ENCODE measurements at regions not wholly inside any gene's neighbourhood (a gene's known extent, or its start where the extent isn't known, plus 50 kb on each side); places are given as distances from the start of the nearest gene placed in this dataset.
A peak's percentile ranks its signal among the peaks of the same experiment; 100 is the strongest.
"Not testable (repeated sequence)": the region's sequence is repeated elsewhere in the genome, so short reads cannot be mapped to it uniquely, and the experiment has no call there.

DNA sequence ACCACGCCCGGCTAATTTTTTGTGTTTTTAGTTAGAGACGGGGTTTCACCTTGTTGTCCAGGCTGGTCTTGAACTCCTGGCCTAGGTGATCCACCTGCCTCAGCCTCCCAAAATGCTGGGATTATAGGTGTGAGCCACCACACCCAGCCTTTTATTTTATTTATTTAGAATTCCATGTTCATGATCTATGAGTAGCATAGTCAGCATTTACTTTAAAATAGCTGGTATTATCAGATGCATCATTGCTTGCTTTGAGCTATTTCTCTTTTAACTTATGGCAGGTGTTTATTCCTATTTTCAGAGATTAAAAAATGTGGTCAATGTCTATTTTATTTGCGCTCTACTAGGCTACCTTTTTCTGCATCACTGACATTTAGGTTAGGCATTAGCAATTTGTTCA is 152.0 kb downstream of the UTRN start:
- peaks cover 5 to 9% of the 10 kb centered on the region in 2 experiments for H3K9me3 ChIP-seq (ENCODE audit: control insufficient read depth in 2 of 2, low read length in 2 of 2)
- no peak overlapping the region for H3K27ac ChIP-seq (ENCODE audit: insufficient read depth, low read length, poor library complexity, severe bottlenecking)
- H3K4me3 Mint-ChIP-seq: peak overlapping the region in 1 of 4 donors; percentile 7
- peaks cover 0 to 11% (median 7%) of the 10 kb centered on the region in 7 donors for H3K9me3 Mint-ChIP-seq
- peaks cover 67% of the 10 kb centered on the region for H3K36me3 Mint-ChIP-seq
- no peaks in the 10 kb centered on the region for H3K27me3 ChIP-seq (ENCODE audit: control insufficient read depth, insufficient read depth, low read length)
- no peak for DNase-seq
- no peaks in the 10 kb centered on the region for H3K4me1 ChIP-seq (ENCODE audit: control insufficient read depth, insufficient read depth, low read length, poor library complexity, severe bottlenecking)
- H3K4me1 Mint-ChIP-seq: peaks cover 6 to 13% (median 9%) of the 10 kb centered on the region in 4 donors
- H3K27ac Mint-ChIP-seq: no peak overlapping the region
- no peak overlapping the region for H3K4me3 ChIP-seq (ENCODE audit: low read depth, low read length)
- H3K27me3 Mint-ChIP-seq: no peaks in the 10 kb centered on the region
- ATAC-seq (ENCODE audit: low read depth in 2 of 2): no peak
- peaks cover 70% of the 10 kb centered on the region for H3K36me3 ChIP-seq (ENCODE audit: control insufficient read depth, insufficient read depth, low read length)

- H3K27ac Mint-ChIP-seq: no peak overlapping the region
- no peak for ATAC-seq (ENCODE audit: low read depth in 2 of 2)
- no peaks in the 10 kb centered on the region for H3K27me3 ChIP-seq (ENCODE audit: control insufficient read depth, insufficient read depth, low read length)
- no peak overlapping the region for H3K4me3 ChIP-seq (ENCODE audit: low read depth, low read length)
- DNase-seq: no peak
- H3K4me3 Mint-ChIP-seq: no peak overlapping the region
- peaks cover 73% of the 10 kb centered on the region for H3K36me3 ChIP-seq (ENCODE audit: control insufficient read depth, insufficient read depth, low read length)
- H3K4me1 ChIP-seq (ENCODE audit: control insufficient read depth, insufficient read depth, low read length, poor library complexity, severe bottlenecking): no peaks in the 10 kb centered on the region
- H3K27me3 Mint-ChIP-seq: no peaks in the 10 kb centered on the region
- no peak overlapping the region for H3K27ac ChIP-seq (ENCODE audit: insufficient read depth, low read length, poor library complexity, severe bottlenecking)
- H3K9me3 Mint-ChIP-seq: peaks cover 0 to 11% (median 7%) of the 10 kb centered on the region in 7 donors
- H3K9me3 ChIP-seq (ENCODE audit: control insufficient read depth in 2 of 2, low read length in 2 of 2): peaks cover 5 to 9% of the 10 kb centered on the region in 2 experiments
- H3K4me1 Mint-ChIP-seq: peaks cover 6 to 13% (median 9%) of the 10 kb centered on the region in 4 donors
- peaks cover 67% of the 10 kb centered on the region for H3K36me3 Mint-ChIP-seq
These were observed 153.0 kb downstream of the UTRN start for GRCh38 chr6:144438103-144438502.

GRCh38 chr6:144439016-144439415 is 153.9 kb downstream of the UTRN start:
- H3K4me1 Mint-ChIP-seq: peaks cover 6 to 13% (median 9%) of the 10 kb centered on the region in 4 donors
- Histone ChIP-seq H3K27me3 (ENCODE audit: control insufficient read depth, insufficient read depth, low read length) (no peaks in the 10 kb centered on the region), H3K4me3 (ENCODE audit: low read depth, low read length) (no peak overlapping the region), H3K27ac (ENCODE audit: insufficient read depth, low read length, poor library complexity, severe bottlenecking) (no peak overlapping the region), H3K9me3 (ENCODE audit: control insufficient read depth in 2 of 2, low read length in 2 of 2) (peaks cover 5 to 9% of the 10 kb centered on the region in 2 experiments), H3K36me3 (ENCODE audit: control insufficient read depth, insufficient read depth, low read length) (peaks cover 76% of the 10 kb centered on the region), H3K4me1 (ENCODE audit: control insufficient read depth, insufficient read depth, low read length, poor library complexity, severe bottlenecking) (no peaks in the 10 kb centered on the region)
- no peaks in the 10 kb centered on the region for H3K27me3 Mint-ChIP-seq
- ATAC-seq (ENCODE audit: low read depth in 2 of 2): no peak
- H3K4me3 Mint-ChIP-seq: no peak overlapping the region
- no peak for DNase-seq
- no peak overlapping the region for H3K27ac Mint-ChIP-seq
- H3K36me3 Mint-ChIP-seq: peaks cover 67% of the 10 kb centered on the region
- peaks cover 0 to 11% (median 7%) of the 10 kb centered on the region in 7 donors for H3K9me3 Mint-ChIP-seq

- H3K27ac ChIP-seq (ENCODE audit: insufficient read depth, low read length, poor library complexity, severe bottlenecking); DNase-seq; H3K4me1 ChIP-seq (ENCODE audit: control insufficient read depth, insufficient read depth, low read length, poor library complexity, severe bottlenecking); ATAC-seq (ENCODE audit: low read depth in 2 of 2); H3K4me3 ChIP-seq (ENCODE audit: low read depth, low read length); H3K4me3 Mint-ChIP-seq; H3K27me3 Mint-ChIP-seq; H3K27me3 ChIP-seq (ENCODE audit: control insufficient read depth, insufficient read depth, low read length); H3K9me3 ChIP-seq (ENCODE audit: control insufficient read depth in 2 of 2, low read length in 2 of 2); H3K27ac Mint-ChIP-seq; H3K4me1 Mint-ChIP-seq: not testable (repeated sequence)
- H3K9me3 Mint-ChIP-seq: peaks cover 0 to 11% (median 7%) of the 10 kb centered on the region in 7 donors
- peaks cover 66% of the 10 kb centered on the region for H3K36me3 Mint-ChIP-seq
- H3K36me3 ChIP-seq (ENCODE audit: control insufficient read depth, insufficient read depth, low read length): peaks cover 86% of the 10 kb centered on the region
These were observed 156.7 kb downstream of the UTRN start for GRCh38 chr6:144441801-144442200.

DNA sequence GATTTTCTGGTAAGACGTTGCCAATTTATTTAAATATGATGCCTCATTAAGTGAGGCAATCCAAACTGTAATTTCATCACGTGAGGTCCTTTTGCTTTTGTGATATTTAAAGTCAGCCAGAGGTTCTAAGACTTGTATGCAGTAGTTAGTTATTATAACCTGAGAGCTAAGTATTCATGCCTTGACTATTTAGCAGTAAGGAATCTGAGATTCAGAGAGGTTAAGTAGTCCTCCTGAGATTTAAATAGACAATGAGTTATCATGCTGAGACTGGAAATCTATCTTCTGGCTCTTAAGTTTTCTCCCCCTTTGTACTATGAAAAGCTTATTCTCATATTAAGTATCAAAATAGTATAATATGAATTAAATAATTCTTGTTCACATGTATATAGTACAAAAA is 158.0 kb downstream of the UTRN start:
- Histone ChIP-seq H3K27ac (ENCODE audit: insufficient read depth, low read length, poor library complexity, severe bottlenecking) (no peak overlapping the region), H3K36me3 (ENCODE audit: control insufficient read depth, insufficient read depth, low read length) (peaks cover 86% of the 10 kb centered on the region), H3K4me3 (ENCODE audit: low read depth, low read length) (no peak overlapping the region), H3K27me3 (ENCODE audit: control insufficient read depth, insufficient read depth, low read length) (no peaks in the 10 kb centered on the region), H3K4me1 (ENCODE audit: control insufficient read depth, insufficient read depth, low read length, poor library complexity, severe bottlenecking) (no peaks in the 10 kb centered on the region), H3K9me3 (ENCODE audit: control insufficient read depth in 2 of 2, low read length in 2 of 2) (peaks cover 5 to 9% of the 10 kb centered on the region in 2 experiments)
- Mint-ChIP-seq H3K27me3 (no peaks in the 10 kb centered on the region), H3K9me3 (peaks cover 0 to 11% (median 7%) of the 10 kb centered on the region in 7 donors), H3K4me3 (no peak overlapping the region), H3K36me3 (peaks cover 63% of the 10 kb centered on the region), H3K4me1 (peaks cover 0 to 7% (median 4%) of the 10 kb centered on the region in 4 donors), H3K27ac (no peak overlapping the region)
- no peak for DNase-seq
- no peak for ATAC-seq (ENCODE audit: low read depth in 2 of 2)

DNA sequence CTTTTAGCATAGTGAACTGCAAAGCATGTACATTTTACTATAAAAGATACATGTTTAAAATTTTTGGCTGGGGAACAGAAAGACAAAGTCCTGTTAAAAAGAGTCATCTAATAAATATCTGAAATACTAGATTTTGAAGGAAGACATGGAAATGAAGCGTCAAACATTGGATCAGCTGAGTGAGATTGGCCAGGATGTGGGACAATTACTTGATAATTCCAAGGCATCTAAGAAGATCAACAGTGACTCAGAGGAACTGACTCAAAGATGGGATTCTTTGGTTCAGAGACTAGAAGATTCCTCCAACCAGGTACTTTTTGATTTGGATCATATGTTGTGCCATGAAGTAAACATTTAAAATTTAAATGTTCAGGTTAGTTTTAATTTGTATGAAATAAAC is 162.3 kb downstream of the UTRN start:
- H3K4me1 Mint-ChIP-seq: peaks cover 0 to 3% (median 0%) of the 10 kb centered on the region in 4 donors

GRCh38 chr6:144449218-144449617 is 164.1 kb downstream of the UTRN start:
- Histone ChIP-seq H3K27me3 (ENCODE audit: control insufficient read depth, insufficient read depth, low read length) (no peaks in the 10 kb centered on the region), H3K4me1 (ENCODE audit: control insufficient read depth, insufficient read depth, low read length, poor library complexity, severe bottlenecking) (no peaks in the 10 kb centered on the region), H3K9me3 (ENCODE audit: control insufficient read depth in 2 of 2, low read length in 2 of 2) (no peaks in the 10 kb centered on the region), H3K27ac (ENCODE audit: insufficient read depth, low read length, poor library complexity, severe bottlenecking) (no peak overlapping the region), H3K36me3 (ENCODE audit: control insufficient read depth, insufficient read depth, low read length) (peaks cover 92% of the 10 kb centered on the region), H3K4me3 (ENCODE audit: low read depth, low read length) (no peak overlapping the region)
- Mint-ChIP-seq H3K36me3 (peaks cover 65% of the 10 kb centered on the region), H3K9me3 (no peaks in the 10 kb centered on the region), H3K4me1 (peaks cover 0 to 3% (median 0%) of the 10 kb centered on the region in 4 donors), H3K4me3 (no peak overlapping the region), H3K27ac (peak overlapping the region in 1 of 3 donors; percentile 27), H3K27me3 (no peaks in the 10 kb centered on the region)
- no peak for DNase-seq
- no peak for ATAC-seq (ENCODE audit: low read depth in 2 of 2)

More for the DNA sequence above, 162.3 kb downstream of the UTRN start:
- H3K4me3 Mint-ChIP-seq: no peak overlapping the region
- ATAC-seq (ENCODE audit: low read depth in 2 of 2): no peak
- H3K9me3 ChIP-seq (ENCODE audit: control insufficient read depth in 2 of 2, low read length in 2 of 2): no peaks in the 10 kb centered on the region
- no peaks in the 10 kb centered on the region for H3K27me3 ChIP-seq (ENCODE audit: control insufficient read depth, insufficient read depth, low read length)
- no peak overlapping the region for H3K27ac Mint-ChIP-seq
- peaks cover 85% of the 10 kb centered on the region for H3K36me3 ChIP-seq (ENCODE audit: control insufficient read depth, insufficient read depth, low read length)
- H3K27ac ChIP-seq (ENCODE audit: insufficient read depth, low read length, poor library complexity, severe bottlenecking): no peak overlapping the region
- no peaks in the 10 kb centered on the region for H3K4me1 ChIP-seq (ENCODE audit: control insufficient read depth, insufficient read depth, low read length, poor library complexity, severe bottlenecking)
- no peak for DNase-seq
- no peaks in the 10 kb centered on the region for H3K27me3 Mint-ChIP-seq
- H3K36me3 Mint-ChIP-seq: peaks cover 57% of the 10 kb centered on the region
- H3K4me3 ChIP-seq (ENCODE audit: low read depth, low read length): no peak overlapping the region
- no peaks in the 10 kb centered on the region for H3K9me3 Mint-ChIP-seq

GRCh38 chr6:144449911-144450597 is 164.9 kb downstream of the UTRN start:
- Histone ChIP-seq H3K4me1 (ENCODE audit: control insufficient read depth, insufficient read depth, low read length, poor library complexity, severe bottlenecking) (no peaks in the 10 kb centered on the region), H3K27me3 (ENCODE audit: control insufficient read depth, insufficient read depth, low read length) (no peaks in the 10 kb centered on the region), H3K36me3 (ENCODE audit: control insufficient read depth, insufficient read depth, low read length) (peaks cover 91% of the 10 kb centered on the region), H3K27ac (ENCODE audit: insufficient read depth, low read length, poor library complexity, severe bottlenecking) (no peak overlapping the region), H3K4me3 (ENCODE audit: low read depth, low read length) (no peak overlapping the region), H3K9me3 (ENCODE audit: control insufficient read depth in 2 of 2, low read length in 2 of 2) (no peaks in the 10 kb centered on the region)
- ATAC-seq (ENCODE audit: low read depth in 2 of 2) (no peak), DNase-seq (no peak)
- Mint-ChIP-seq H3K4me3 (no peak overlapping the region), H3K36me3 (peaks cover 69% of the 10 kb centered on the region), H3K9me3 (no peaks in the 10 kb centered on the region), H3K27ac (peak overlapping the region; percentile 7 to 47 (median 29)), H3K27me3 (no peaks in the 10 kb centered on the region), H3K4me1 (peaks cover 0 to 6% (median 2%) of the 10 kb centered on the region in 4 donors)
